ENCODE measurements at regions not wholly inside any gene's neighbourhood (a gene's known extent, or its start where the extent isn't known, plus 50 kb on each side); places are given as distances from the start of the nearest gene placed in this dataset.

DNA sequence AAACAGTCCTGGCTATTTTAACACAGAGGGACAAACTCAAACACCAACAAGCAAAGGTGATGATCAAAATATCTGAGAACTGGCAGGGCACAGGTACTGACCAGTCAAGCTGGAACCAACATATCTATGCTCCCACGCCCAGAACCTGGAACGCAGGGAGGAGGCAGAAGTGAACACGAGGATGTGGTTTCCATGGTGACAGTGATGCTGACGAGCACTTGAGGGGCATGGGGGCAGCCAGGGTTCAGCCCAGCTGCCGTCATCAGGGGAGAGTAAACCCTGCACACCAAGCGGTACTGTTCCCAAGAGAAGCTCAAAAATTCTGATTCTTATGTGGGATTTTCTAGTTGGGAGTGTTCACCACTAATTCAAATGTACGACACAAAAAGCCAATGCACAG is 113.6 kb upstream of the SFSWAP start:
- TF ChIP-seq POLR2AphosphoS5 (IDR thresholded peaks at IDR 0.05; ENCODE audit: low read depth, low read length) = no peak
- no peak for TF ChIP-seq POLR2A (IDR thresholded peaks at IDR 0.05; ENCODE audit: low read depth, low read length)
- TF ChIP-seq TAF1 (IDR thresholded peaks at IDR 0.05; ENCODE audit: borderline replicate concordance, low read depth, low read length) = no peak

Measured in GM12892 (cell line).